K562 (cell line): ENCODE measurements at regions not wholly inside any gene's neighbourhood (a gene's known extent, or its start where the extent isn't known, plus 50 kb on each side); places are given as distances from the start of the nearest gene placed in this dataset.

Source experiments
- ATAC-seq: fragments of 200-7000 bp; cut with Tn5 transposase; 3 replicates; pipeline ENCODE4 v1.9.1; 2020; ENCODE audit warnings: moderate library complexity
- BruUV-seq: library from RNA; stranded (reverse); fragments of 400-500 nt; replicated peaks from 2 replicates; lab custom pipeline; 2021; lab: Mats Ljungman, UMichigan
- CTCF ChIA-PET: fragments of 300-600 bp; formaldehyde crosslinking; extraction: SDS; loops from one replicate; lab custom pipeline; 2021; ENCODE audit warnings: low intra/inter-chr PET ratio; lab: Yijun Ruan, JAX
- POLR2A ChIA-PET: fragments of 300-600, 350-650 bp; sonication (Branson Sonifier 250); formaldehyde crosslinking; extraction: SDS; loops from one replicate; lab custom pipeline; 2021; ENCODE audit warnings: antibody characterized with exemption, inconsistent platforms; lab: Yijun Ruan, JAX
- DNase-seq, 4 experiments: peaks; one replicate each; pipeline versions ENCODE4 v3.0.0 to v3.0.0-alpha.2; 2011 to 2018; ENCODE audit warnings: low spot score in 3 of 4, mixed read lengths in 3 of 4; ENCODE audit errors: extremely low read depth in 1 of 4
- FAIRE-seq: peaks from 2 replicates; lab custom pipeline; 2011; peaks lifted over from hg19 to GRCh38; lab: Jason Lieb, UNC
- H2AFZ ChIP-seq: 2 replicates; pipeline ENCODE4 v1.6.0; 2011; ENCODE audit warnings: low read depth, low read length, control low read depth, inconsistent platforms
- H3K27ac ChIP-seq: fragments of 200-600 bp; 3 replicates; pipeline ENCODE4 v1.8.0; 2011; ENCODE audit warnings: low read depth, mild to moderate bottlenecking, control low read depth, inconsistent platforms, low read length, moderate library complexity, mixed read lengths; ENCODE audit errors: extremely low read depth
- H3K27me3 ChIP-seq, 2 experiments: fragments of 300-600 bp in 1 of 2; 2 replicates in 1 of 2; 3 replicates in 1 of 2; pipeline versions ENCODE4 v1.6.0 to v1.8.0; 2011; ENCODE audit warnings: inconsistent platforms in 2 of 2, low read length in 2 of 2, mild to moderate bottlenecking in 1 of 2, mixed read lengths in 1 of 2, moderate library complexity in 1 of 2; ENCODE audit not compliant: control insufficient read depth in 2 of 2, insufficient read depth in 2 of 2
- H3K36me3 ChIP-seq: fragments of 300-600 bp; 3 replicates; pipeline ENCODE4 v1.8.0; 2011; ENCODE audit warnings: mild to moderate bottlenecking, low read length, inconsistent platforms; ENCODE audit not compliant: control insufficient read depth, insufficient read depth
- H3K4me1 ChIP-seq, 2 experiments: fragments of 200-600 bp in 1 of 2; replicated peaks in 1 of 2; 2 replicates in 1 of 2; 3 replicates in 1 of 2; pipeline versions ENCODE4 v1.5.1 to v1.8.0; 2011; ENCODE audit warnings: inconsistent platforms in 2 of 2, low read length in 2 of 2, mild to moderate bottlenecking in 1 of 2, mixed read lengths in 1 of 2, moderate library complexity in 1 of 2; ENCODE audit not compliant: control insufficient read depth in 2 of 2, insufficient read depth in 2 of 2
- H3K4me2 ChIP-seq: 2 replicates; pipeline ENCODE4 v1.6.1; 2011; ENCODE audit warnings: low read length, control low read depth, inconsistent platforms, mixed read lengths; ENCODE audit not compliant: insufficient read depth
- H3K4me3 ChIP-seq: fragments of 200-600 bp; sonication (generic), shearing (Covaris generic); 2 replicates; pipeline ENCODE4 v1.5.1; 2016; ENCODE audit warnings: control low read depth, inconsistent platforms
- H3K79me2 ChIP-seq: fragments of 200-600 bp; 3 replicates; pipeline ENCODE4 v1.8.0; 2011; ENCODE audit warnings: low read length, inconsistent platforms; ENCODE audit not compliant: control insufficient read depth, insufficient read depth
- H3K9ac ChIP-seq, 2 experiments: 2 replicates each; pipeline versions ENCODE4 v1.6.0 to v1.6.1; 2011; ENCODE audit warnings: low read depth in 2 of 2, low read length in 2 of 2, control low read depth in 1 of 2, inconsistent platforms in 1 of 2, mild to moderate bottlenecking in 1 of 2, mixed read lengths in 1 of 2; ENCODE audit not compliant: insufficient read depth in 1 of 2
- H3K9me1 ChIP-seq: one replicate; pipeline ENCODE4 v1.6.0; 2011; ENCODE audit warnings: inconsistent platforms, mild to moderate bottlenecking, low read length, moderate library complexity; ENCODE audit not compliant: control insufficient read depth, insufficient read depth
- H3K9me3 ChIP-seq: replicated peaks from 2 replicates; pipeline ENCODE4 v1.5.1; 2011; ENCODE audit warnings: low read depth, low read length, inconsistent platforms; ENCODE audit not compliant: control insufficient read depth, insufficient read depth
- H4K20me1 ChIP-seq: replicated peaks from 2 replicates; pipeline ENCODE4 v1.6.1; 2011; ENCODE audit warnings: low read length, inconsistent platforms, mixed read lengths; ENCODE audit not compliant: control insufficient read depth, insufficient read depth
- DPF2 ChIP-seq: fragments of 450-650 bp; IDR thresholded peaks from 2 replicates; pipeline ENCODE4 v1.6.1; 2016
- HMG20A ChIP-seq: fragments of 450-650 bp; formaldehyde crosslinking; conservative IDR thresholded peaks from 2 replicates; pipeline ENCODE4 v1.4.0; 2020; ENCODE audit warnings: mild to moderate bottlenecking, mixed read lengths
- POLR2H ChIP-seq: IDR thresholded peaks from 2 replicates; pipeline ENCODE4 v1.6.1; 2016; ENCODE audit warnings: missing genetic modification characterization, low read depth, mild to moderate bottlenecking, control low read depth, missing compliant biosample characterization, moderate library complexity
- RFX7 ChIP-seq: fragments of 250-450 bp; sonication (Bioruptor Pico); IDR thresholded peaks from 2 replicates; pipeline ENCODE4 v1.5.1; 2021; ENCODE audit warnings: mild to moderate bottlenecking
- SIN3B ChIP-seq: fragments of 450-650 bp; IDR thresholded peaks from 2 replicates; pipeline ENCODE4 v1.6.1; 2017; ENCODE audit warnings: low read depth, mild to moderate bottlenecking, moderate library complexity
- SRSF9 ChIP-seq: fragments of 200-400 bp; formaldehyde crosslinking; IDR thresholded peaks from 2 replicates; pipeline ENCODE4 v1.6.1; 2017; ENCODE audit warnings: low read depth, low read length, borderline replicate concordance
- ZBTB8A ChIP-seq: fragments of 450-650 bp; IDR thresholded peaks from 2 replicates; pipeline ENCODE4 v1.6.1; 2018; ENCODE audit warnings: mild to moderate bottlenecking, moderate library complexity; ENCODE audit not compliant: partially characterized antibody
- ZC3H11A ChIP-seq: IDR thresholded peaks from 2 replicates; pipeline ENCODE4 v1.6.1; 2012; ENCODE audit warnings: low read depth, low read length, improper control_type of control experiment
- ZNF583 ChIP-seq: fragments of 250-450 bp; sonication (Bioruptor Pico); IDR thresholded peaks from 2 replicates; pipeline ENCODE4 v1.4.0; 2020
- ZNF584 ChIP-seq: fragments of 200-800 bp; sonication (Bioruptor generic); IDR thresholded peaks from 2 replicates; pipeline ENCODE4 v1.6.1; 2016; ENCODE audit warnings: low read depth, mild to moderate bottlenecking, missing genetic modification characterization, missing compliant biosample characterization
- ZSCAN32 ChIP-seq: fragments of 450-650 bp; formaldehyde crosslinking; IDR thresholded peaks from 2 replicates; pipeline ENCODE4 v1.4.0; 2020; ENCODE audit warnings: mild to moderate bottlenecking, moderate library complexity
- in situ Hi-C: fragments of 300-500 bp; cut with MboI; formaldehyde crosslinking; loops from 4 replicates; pipeline ENCODE4 v1.15.0; 2018; ENCODE audit warnings: inconsistent platforms, mixed read lengths
- intact Hi-C: fragments of 100-400 bp; cut with micrococcal nuclease; formaldehyde crosslinking; loops from 2 replicates; pipeline ENCODE4 v1.14.2; 2022
- TF ChIP-seq, protein P1 (sequence below), 2 experiments: fragments of 450-650 bp in 1 of 2; sonication (generic) in 1 of 2; formaldehyde crosslinking in 1 of 2; IDR thresholded peaks; 2 replicates each; pipeline versions ENCODE4 v1.7.1 to v1.9.0; 2016 to 2022; ENCODE audit warnings: inconsistent platforms in 1 of 2, mild to moderate bottlenecking in 1 of 2, missing genetic modification reagents in 1 of 2
- TF ChIP-seq, protein P2 (sequence below): sonication (generic); formaldehyde crosslinking; IDR thresholded peaks from 2 replicates; pipeline ENCODE4 v1.8.0; 2023; ENCODE audit warnings: mild to moderate bottlenecking, missing genetic modification reagents

DNA sequence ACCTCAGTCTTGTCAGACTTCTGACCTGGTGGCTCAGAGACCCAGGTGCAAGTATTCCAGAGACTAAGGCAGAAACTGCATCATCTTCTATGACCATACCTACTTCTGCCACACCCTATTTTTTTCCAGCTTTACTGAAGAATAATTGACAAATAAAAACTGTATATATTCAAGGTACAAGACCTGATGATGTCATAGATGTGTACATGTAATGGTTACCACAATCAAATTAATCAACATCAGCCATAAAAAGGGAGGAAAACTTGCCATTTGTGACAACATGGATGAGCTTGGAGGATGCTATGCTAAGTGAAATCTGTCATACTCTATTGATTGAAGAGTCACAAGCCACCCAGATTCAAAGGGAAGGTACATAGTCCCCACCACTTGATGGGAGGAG is 815.6 kb downstream of the SORCS1 start:
- no peaks in the 10 kb centered on the region for H3K9me1 ChIP-seq
- DNase-seq (no peak), ATAC-seq (no peak), FAIRE-seq (no peak)
- H3K36me3 ChIP-seq, result no peaks in the 10 kb centered on the region
- ChIA-PET CTCF (no interaction called here), POLR2A (no interaction called here)
- no TSS peak for BruUV-seq
- intact Hi-C loops (no loop called here), in situ Hi-C loops (no loop called here)
- H3K4me2 ChIP-seq, result no peak overlapping the region
- no peak overlapping the region for H3K27ac ChIP-seq
- no peaks in the 10 kb centered on the region for H3K27me3 ChIP-seq
- H3K79me2 ChIP-seq, result no peaks in the 10 kb centered on the region
- no peak overlapping the region for H2AFZ ChIP-seq
- H3K9ac ChIP-seq, result no peak overlapping the region
- H3K4me3 ChIP-seq, result no peak overlapping the region
- H3K9me3 ChIP-seq, result no peaks in the 10 kb centered on the region
- H4K20me1 ChIP-seq, result no peaks in the 10 kb centered on the region
- H3K4me1 ChIP-seq, result no peaks in the 10 kb centered on the region
- no peak for TF ChIP-seq ZNF583 (CRISPR knock-in tag)
- TF ChIP-seq SRSF9, result no peak
- no peak for TF ChIP-seq RFX7 (CRISPR knock-in tag)
- no peak for TF ChIP-seq ZSCAN32 (CRISPR knock-in tag)
- TF ChIP-seq, protein P1, sequence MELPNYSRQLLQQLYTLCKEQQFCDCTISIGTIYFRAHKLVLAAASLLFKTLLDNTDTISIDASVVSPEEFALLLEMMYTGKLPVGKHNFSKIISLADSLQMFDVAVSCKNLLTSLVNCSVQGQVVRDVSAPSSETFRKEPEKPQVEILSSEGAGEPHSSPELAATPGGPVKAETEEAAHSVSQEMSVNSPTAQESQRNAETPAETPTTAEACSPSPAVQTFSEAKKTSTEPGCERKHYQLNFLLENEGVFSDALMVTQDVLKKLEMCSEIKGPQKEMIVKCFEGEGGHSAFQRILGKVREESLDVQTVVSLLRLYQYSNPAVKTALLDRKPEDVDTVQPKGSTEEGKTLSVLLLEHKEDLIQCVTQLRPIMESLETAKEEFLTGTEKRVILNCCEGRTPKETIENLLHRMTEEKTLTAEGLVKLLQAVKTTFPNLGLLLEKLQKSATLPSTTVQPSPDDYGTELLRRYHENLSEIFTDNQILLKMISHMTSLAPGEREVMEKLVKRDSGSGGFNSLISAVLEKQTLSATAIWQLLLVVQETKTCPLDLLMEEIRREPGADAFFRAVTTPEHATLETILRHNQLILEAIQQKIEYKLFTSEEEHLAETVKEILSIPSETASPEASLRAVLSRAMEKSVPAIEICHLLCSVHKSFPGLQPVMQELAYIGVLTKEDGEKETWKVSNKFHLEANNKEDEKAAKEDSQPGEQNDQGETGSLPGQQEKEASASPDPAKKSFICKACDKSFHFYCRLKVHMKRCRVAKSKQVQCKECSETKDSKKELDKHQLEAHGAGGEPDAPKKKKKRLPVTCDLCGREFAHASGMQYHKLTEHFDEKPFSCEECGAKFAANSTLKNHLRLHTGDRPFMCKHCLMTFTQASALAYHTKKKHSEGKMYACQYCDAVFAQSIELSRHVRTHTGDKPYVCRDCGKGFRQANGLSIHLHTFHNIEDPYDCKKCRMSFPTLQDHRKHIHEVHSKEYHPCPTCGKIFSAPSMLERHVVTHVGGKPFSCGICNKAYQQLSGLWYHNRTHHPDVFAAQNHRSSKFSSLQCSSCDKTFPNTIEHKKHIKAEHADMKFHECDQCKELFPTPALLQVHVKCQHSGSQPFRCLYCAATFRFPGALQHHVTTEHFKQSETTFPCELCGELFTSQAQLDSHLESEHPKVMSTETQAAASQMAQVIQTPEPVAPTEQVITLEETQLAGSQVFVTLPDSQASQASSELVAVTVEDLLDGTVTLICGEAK (IDR thresholded peaks at IDR 0.05), result no peak
- TF ChIP-seq, protein P1 (CRISPR knock-in tag; IDR thresholded peaks at IDR 0.05), result no peak
- TF ChIP-seq DPF2, result no peak
- TF ChIP-seq, protein P2, sequence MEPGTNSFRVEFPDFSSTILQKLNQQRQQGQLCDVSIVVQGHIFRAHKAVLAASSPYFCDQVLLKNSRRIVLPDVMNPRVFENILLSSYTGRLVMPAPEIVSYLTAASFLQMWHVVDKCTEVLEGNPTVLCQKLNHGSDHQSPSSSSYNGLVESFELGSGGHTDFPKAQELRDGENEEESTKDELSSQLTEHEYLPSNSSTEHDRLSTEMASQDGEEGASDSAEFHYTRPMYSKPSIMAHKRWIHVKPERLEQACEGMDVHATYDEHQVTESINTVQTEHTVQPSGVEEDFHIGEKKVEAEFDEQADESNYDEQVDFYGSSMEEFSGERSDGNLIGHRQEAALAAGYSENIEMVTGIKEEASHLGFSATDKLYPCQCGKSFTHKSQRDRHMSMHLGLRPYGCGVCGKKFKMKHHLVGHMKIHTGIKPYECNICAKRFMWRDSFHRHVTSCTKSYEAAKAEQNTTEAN (CRISPR knock-in tag), result no peak
- TF ChIP-seq SIN3B, result no peak
- TF ChIP-seq POLR2H (tag), result no peak
- no peak for TF ChIP-seq ZNF584
- no peak for TF ChIP-seq ZBTB8A
- TF ChIP-seq ZC3H11A, result no peak
- no peak for TF ChIP-seq HMG20A (CRISPR knock-in tag)
